Pons (tissue), 1 donor: ENCODE measurements at regions not wholly inside any gene's neighbourhood (a gene's known extent, or its start where the extent isn't known, plus 50 kb on each side); places are given as distances from the start of the nearest gene placed in this dataset.
A peak's percentile ranks its signal among the peaks of the same experiment; 100 is the strongest.

Experiments used
- DNase-seq: peaks from one replicate; pipeline ENCODE4 v3.0.0-alpha.2; 2016; ENCODE audit warnings: low spot score

DNA sequence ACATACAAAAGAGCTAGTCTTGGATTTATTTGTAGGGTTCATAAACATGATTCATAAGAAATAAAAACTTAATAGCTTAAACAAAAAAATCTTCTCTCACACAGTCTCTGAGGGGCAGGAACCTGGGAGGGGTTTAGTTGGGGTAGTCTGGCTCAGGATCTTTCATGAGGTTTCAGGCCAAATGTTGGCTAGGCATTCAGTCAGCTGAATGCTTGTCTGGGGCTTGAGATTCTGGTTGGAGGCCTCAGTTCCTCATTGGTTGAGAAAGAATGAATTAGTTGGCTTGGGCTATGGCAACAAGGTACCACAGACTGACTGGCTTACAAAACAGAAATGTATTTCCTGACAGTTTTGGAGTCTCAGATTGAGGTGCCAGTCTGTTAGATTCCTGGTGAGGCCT lies 74.3 kb downstream of the ANKRD7 start:
- no peak for DNase-seq

DNA sequence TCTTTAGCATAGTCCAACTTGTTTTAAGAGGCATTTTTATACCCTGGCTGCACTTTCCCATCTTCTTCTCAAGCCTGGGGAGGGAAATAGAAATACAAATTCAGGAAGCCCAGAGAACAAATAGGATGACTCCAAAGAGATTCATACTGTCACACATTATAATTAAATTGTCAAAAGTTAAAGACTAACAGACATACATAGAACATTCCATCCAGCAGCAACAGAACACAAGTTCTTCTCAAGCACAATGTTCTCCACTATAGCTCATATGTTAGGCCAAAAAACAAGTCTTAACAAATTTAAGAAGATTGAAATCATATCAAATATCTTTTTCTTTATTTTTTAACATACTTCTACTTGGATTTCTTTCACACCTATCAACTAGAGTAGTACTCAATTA lies 75.7 kb downstream of the ANKRD7 start:
- no peak for DNase-seq

DNA sequence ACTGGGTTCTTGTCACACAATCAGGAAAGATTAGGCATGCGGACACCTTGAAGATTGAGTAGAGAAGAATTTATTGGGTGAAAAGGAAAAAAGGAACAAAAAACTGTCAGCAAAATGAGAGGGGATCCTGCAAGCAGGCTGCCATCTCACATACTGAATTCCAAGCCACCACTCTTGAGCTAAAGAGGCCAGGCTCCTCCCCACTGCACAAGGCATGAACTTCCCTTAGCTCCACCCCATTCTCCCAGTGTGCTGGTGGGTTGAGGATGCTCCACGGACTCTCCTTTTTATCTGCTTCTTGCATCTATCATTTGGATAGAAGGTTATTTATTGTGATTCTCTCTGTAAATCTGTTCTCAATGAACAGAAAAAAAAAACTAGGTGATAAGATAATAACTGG lies 79.6 kb downstream of the ANKRD7 start:
- no peak for DNase-seq

DNA sequence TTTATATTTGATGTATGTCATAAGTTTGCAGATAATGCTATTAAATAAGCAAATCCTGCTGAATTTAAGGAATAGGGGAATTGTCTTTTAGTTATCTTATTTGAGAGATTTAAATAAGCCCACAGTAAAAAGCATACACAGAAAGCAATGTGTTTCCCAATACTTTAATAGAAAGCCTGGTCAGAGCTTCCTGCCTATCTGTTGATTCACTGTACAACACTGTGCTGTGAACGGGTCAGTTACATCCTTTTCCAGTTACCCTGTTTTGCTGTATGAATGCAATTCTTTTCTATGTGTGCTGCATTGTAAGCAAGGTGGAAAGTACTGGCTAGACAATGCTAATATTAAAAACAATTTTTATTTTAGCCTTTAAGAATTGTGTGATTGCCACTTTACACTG lies 81.2 kb downstream of the ANKRD7 start:
- no peak for DNase-seq

DNA sequence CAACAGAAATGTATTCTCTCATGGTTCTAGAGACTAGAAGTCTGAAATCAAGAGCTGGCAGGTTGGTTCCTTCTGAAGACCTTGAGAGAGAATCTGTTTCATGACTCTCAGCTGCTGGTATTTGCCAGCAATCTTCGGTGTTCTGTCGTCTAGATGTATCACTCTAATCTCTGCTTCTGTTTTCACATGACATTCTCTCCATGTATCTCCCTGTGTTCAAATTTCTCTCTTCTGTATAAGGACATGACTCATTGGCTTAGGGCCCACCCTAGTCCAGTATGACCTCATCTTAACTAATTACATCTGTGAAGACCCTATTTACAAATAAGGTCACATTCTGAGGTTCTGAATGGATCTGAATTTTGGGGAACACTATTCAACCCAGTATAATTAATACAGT lies 82.3 kb downstream of the ANKRD7 start:
- no peak for DNase-seq

DNA sequence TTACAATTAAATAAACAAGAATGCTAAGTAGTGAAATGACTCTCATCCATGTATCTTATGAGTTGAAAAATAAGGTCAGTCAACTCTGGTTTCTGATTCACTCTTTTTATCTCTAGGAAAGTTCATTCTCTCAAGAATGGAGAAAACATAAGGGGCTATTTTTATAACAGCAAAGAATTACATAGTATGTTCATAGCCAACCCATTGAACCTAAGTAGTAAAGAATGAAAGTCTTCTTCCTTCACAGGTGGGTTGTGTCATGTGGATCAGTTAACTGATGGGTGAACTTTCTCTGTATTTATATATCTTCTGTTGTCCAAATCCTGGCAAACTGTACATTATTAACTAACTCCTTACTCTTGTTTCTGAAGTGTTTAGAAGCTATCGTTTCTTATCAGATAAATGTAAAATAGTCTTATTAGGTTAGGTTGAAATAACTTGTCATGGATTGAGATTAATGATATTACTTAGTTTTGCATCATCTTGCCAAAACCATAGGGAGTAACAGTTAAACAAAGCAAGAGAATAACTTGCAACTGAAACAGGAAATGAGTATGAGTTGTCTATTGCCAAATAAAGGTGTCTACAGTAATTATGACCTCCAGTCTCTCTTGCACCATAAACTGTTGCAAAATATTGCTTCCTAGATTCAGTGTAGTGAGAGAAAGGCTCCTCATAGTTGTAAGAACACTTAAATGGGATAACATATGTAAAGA lies 86.8 kb downstream of the ANKRD7 start:
- DNase-seq, result no peak

DNA sequence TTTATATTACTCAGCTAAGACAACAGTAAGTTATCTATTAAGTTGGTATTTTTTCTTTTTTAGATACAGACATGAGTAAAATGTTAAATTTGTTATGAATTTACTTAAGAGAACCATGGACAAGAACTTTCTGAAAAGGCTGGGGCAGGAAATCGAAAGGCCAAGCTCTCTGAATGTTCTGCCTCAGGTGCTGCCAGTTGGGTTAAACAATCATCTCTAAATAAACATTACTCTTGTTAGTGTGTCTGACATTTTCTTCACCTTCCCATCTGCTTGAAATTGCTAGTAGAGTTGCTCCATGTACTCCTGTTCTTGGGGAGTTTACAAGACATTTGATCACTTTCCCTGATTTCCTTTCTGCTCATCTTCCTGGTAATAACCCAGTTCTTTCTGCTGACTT lies 87.5 kb downstream of the ANKRD7 start:
- DNase-seq, result no peak

DNA sequence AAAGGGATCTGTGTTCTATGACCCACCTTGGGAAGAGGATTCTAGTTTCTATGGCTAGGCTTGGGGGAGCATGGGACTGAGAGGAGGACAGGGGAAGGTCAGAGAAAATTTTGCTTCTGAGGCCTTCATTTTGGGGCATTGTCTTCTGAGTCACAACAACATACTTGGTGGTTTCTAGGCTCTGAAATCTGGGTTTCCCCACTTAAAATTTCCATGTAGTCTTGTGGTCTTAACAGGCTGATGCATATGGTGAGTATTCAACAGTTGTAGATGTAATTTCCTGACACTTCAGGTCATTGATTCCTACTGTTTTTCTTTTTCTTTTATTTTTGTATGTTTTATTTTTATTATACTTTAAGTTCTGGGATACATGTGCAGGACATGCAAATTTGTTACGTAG lies 88.5 kb downstream of the ANKRD7 start:
- no peak for DNase-seq

DNA sequence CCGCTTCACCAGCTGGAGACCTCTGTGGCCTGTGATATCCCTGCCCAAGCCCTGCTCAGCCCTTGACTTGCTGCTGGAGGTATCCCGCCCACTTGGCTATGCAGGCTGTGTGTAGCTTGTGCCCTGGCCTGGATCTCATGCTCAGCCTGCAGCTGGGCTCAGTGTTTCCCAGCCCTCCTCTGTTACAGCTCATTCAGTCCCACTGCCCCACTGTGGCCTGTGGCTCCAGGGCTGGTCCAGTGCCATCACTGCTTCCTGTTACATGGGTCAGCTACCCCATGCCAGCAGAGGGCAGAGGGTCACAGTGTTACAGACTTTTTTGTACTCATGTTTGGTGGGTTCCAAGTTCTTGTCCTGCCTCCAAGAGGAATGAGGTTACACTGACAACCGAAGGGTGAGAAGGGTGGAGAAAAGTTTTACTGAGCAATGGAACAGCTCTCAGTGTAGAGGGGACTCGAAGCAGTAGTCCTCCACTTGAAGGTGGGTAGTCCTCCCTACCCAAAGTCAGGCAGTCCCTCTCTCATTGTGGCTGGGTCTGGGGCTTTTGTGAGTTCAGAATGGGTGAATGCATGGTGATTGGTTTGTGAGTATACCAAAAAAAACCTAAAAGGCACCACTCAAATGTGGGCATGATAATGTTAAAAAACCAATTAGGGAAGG lies 100.4 kb downstream of the ANKRD7 start:
- no peak for DNase-seq

DNA sequence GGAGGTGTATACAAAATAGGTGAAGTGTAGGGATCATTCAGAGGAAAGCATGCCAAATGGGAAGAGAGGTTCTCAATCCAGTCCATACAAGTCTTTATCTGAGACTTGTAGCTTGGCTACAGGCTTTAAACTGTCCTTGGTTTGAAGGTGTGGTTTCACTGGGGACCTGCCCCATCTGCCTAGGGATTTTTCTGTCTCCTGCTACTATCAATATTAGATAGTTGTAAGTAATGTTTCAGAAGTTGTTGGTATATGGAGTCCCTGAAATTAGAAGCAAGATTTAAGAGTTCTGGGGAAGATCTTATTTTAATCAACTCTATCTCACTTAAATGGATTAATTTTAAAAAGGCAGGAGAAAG lies 100.9 kb downstream of the ANKRD7 start:
- DNase-seq, result no peak

DNA sequence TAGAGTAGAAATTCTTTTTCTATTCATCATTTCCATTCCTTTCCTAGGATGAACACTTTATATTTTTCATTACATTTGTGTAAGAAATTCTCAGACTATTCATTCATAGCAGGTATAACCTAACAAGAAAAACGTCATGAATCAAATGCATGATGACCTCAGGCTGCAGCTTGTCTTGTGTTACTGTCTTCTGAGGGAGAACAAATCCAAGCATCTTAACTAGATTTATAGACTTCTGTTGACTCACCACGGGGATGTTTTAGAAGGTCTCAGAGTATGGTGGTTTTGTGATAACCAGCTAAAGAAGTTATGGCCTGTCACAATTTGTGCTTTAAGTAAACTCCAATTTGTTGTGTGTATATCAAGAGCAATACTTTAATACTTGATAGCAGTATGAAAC lies 102.7 kb downstream of the ANKRD7 start:
- DNase-seq, result no peak

DNA sequence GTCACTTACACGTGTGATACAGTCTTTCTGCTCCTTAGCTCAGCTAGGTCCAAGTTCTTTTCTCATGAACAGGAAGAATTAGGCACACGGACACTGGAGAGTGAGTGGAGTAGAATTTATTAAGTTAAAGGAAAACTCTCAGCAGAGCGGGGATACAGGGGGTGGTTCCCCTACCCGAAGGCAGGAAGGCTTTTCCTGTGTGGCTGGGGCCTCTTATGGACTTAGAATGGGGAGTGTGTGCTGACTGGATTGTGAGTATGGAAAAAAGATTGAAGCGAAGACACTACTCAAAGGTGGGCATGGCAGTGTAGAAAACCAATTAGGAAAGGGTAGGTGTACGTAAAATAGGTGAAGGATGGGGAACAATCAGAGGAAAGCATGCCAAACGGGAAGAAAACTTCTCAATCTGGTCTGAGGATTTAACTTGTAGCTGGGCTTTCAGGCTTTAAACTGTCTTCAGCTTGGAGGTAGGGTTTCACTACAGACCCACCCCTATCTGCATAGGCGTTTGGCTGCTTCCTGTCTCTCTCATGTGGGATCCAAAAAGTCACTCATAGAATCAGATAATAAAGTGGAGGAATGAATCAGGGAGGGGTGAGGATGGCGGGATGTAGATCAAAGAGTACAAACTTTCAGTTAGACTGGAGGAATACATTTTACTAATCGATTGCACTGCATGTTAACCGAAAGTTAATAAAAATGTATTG lies 104.2 kb downstream of the ANKRD7 start:
- DNase-seq, result no peak

DNA sequence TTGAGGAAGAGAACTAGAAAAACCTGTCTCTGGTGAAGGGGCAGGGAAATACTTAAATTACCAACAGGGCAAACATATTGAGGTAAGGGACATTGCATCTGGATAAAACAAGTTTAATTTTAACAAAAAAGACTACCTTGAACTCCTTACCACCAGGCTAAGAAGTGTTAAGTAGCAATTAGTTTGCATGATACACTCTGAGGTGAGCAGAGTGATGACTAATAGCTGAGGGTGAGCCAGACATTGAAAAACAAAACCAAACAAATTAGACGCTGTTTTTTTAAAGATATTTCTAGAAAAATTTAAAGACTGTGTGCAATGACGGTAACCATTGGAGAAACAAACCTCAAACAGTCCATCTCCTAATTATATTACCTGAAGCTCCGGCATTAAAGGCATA lies 105.9 kb downstream of the ANKRD7 start:
- no peak for DNase-seq

DNA sequence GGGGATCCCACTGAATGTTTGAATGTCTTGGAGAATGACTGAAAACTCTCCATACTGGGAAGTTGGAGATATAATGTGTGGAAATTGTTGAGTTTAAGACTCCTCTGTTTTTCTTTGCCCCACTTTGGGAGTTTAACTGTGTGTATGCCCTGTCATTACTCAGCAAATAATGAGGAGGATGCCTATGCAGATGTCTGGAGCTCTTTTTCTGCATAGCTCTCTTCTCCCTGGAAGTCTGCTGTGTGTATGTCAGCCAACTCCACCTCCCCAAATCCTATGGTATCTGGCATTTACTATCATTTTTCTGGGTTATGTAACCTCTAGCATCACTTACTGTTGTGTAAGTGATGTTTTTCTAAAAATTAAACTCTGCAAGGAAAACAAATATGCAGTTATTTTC lies 122.2 kb downstream of the ANKRD7 start:
- DNase-seq, result no peak

DNA sequence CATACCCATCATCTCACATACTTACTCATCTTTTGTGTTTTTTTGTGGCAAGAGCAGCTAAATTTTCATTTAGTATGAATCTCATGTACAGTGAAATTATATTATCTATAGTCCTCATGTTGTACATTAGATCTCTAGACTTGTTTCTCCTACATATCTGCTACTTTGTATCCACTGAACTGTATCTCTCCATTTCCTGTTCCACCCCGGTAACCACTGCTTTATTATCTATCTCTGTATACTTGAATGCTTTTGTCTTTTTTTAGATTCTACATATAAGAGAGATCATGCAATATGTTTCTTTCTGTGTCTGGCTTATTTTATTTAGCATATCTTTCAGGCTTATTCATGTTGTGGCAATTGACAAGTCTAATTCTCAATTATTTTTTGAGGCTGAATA lies 125.1 kb downstream of the ANKRD7 start:
- DNase-seq, result no peak

DNA sequence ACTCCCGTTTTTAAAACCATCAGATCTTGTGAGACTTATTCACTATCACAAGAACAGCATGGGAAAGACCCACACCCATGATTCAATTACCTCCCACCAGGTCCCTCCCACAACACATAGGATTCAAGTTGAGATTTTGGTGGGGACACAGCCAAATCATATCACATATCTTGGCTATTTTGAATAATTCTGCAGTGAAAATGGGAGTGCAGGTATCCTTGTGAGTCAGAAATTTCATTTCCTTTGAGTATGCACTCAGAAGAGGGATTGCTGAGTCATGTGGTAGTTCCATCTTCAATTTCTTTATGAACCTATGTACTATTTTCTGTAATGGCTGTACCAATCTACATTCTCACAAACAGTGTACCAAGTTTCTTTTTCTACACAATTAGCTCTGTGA lies 125.8 kb downstream of the ANKRD7 start:
- no peak for DNase-seq

DNA sequence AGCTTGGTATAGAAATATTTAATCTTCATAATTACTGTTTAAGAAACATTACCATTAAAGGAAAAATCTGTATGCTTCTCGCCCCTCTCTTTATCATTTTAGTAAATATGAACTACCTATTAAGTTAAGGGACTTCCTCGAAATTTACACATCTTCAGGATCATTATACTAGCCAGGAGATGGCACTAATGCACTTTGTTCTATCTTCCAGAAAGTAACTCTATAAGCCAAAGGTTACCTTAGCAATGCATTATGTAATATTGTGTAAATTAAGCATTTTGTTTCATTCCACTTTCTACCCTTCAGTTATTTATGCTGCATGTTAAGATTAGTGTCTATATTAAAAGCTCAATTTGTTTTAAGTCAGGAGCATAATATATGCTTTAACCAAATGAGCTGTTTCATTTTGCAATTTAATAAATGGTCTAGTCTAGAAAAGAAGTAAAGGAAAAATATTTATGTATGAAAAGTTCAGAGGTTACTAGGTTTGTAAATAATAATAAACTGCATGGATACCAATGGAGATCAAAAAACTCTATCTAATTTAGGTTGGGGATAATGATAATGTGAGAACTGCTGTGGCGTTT lies 128.5 kb downstream of the ANKRD7 start:
- peak; percentile 50 for DNase-seq

DNA sequence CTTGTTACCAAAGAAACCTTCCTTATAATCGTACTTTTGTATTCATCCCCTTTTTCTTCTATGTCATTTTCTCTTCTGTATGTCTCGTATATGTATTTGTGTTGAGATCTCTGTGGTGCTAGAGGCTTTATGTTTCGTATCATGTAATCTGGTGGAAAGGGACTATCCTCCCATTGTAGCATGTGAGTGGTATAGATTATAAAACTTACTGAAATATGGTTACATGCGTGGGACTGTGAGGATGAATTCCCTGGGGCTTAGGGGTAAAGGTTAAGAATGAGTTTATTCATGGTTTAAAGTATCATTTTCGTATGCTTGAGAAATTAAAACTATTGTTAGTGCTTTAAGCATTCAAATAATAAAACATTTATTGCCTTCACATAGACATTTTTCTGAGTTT lies 141.9 kb downstream of the ANKRD7 start:
- DNase-seq, result no peak

DNA sequence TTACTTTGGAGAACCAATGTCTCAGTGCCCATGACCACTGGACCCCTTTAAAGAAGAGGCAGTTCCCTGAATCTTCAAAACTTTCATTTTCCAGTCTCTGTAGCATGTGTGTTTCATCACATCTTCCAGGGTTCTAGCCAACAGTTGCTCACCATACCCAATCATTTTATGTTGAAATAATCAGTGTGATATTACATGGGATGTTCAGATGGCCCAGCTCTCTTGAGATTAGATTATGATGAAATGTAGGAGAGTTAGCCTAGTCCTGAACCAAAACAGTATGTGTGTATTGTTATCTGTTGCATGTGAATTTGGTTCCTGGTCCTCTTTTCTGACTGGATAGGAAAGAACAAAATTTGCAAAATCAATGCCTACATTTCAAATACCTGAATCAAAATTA lies 144.5 kb downstream of the ANKRD7 start:
- no peak for DNase-seq

DNA sequence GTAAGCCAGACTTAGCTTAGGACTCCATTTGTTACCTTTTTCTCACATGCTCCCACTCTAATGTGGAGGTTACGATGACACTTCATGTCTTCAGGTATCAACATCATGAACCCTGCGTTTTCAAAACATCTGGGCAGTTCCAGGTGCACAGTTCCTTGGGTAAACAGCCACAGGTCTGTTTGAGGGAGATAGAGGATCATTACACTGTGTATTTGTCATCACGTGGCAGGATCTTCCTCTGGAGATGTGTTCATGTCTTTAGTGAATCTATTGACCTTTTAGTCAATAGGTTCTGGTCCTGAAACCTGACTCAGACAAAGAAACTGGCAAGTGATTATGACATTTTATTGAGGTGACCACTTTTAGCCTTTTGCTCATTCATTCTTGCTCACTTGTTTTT lies 145.5 kb downstream of the ANKRD7 start:
- DNase-seq, result no peak

DNA sequence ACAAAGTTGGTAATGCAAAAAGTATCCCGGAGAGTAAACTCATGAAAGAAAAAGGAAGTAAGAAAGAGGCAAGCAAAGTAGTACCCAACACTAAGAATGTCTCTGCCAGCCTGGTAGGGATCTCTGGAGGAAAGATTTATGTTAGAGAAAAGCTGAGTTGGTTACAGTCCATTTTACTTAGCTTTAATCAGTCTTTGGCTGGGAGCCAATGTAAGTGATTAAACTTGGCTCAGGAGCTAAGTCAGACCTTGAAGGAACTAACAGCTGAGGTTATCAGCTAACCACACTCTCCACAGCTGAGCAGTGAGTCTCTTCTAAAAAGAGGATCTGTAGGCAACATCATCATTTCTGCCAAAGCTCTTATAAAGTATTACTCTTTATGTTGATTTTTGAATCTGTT lies 148.0 kb downstream of the ANKRD7 start:
- DNase-seq, result no peak

DNA sequence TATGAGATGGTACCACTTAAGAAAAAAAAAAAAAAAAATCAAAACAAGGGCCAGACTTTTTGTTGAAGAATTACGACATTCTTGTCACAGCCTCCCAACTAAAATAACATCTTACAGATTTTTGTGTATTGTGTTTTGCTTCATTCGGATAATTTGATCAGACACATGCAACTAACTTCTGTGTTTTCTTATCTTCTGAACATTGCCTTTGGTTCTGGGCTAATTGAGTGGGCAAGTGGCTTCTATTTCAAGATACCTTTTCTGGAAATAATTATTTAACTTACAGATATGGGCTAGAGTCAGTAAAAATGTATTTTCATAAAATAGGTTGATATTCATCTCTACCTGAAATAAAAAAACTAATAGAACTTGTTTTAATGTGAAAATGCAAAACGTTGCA lies 165.1 kb downstream of the ANKRD7 start:
- no peak for DNase-seq

DNA sequence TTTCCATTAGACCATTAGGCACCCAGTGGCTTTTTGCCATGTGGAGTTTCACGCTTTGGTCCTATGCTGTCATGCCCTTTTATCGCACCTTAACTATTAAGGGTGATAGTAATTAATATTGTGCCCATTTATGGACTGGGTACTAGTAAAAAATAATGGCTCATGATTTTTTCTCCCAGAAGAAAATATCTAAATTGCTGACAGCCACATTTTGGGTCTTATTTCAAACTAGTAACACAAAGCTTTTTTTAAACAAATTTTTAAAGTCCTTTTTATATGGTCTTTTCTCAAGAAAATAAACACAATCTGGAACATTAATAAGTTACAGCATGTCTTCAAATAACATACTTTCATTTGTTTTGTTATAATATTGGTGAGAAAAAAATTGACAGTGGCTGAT lies 179.7 kb downstream of the ANKRD7 start:
- DNase-seq, result no peak
